Tibial artery (tissue), 4 donors: ENCODE measurements at regions not wholly inside any gene's neighbourhood (a gene's known extent, or its start where the extent isn't known, plus 50 kb on each side); places are given as distances from the start of the nearest gene placed in this dataset.

Experiments used
- DNase-seq, 2 donors: peaks; one replicate each; pipeline ENCODE4 v3.0.0-alpha.2; 2019
- H3K27ac ChIP-seq, 2 donors: fragments of 200-600 bp; sonication (generic) in 1 of 2; 1 replicate in 1 of 2; 2 replicates in 1 of 2; pipeline ENCODE4 v1.5.1; 2018 to 2019; ENCODE audit warnings: mild to moderate bottlenecking in 1 of 2
- H3K27me3 ChIP-seq, 2 donors: fragments of 200-600 bp; sonication (generic) in 1 of 2; one replicate each; pipeline versions ENCODE4 v1.5.1 to v1.6.0; 2016 to 2019
- H3K36me3 ChIP-seq, 3 donors: fragments of 200-600 bp; sonication (generic) in 2 of 3; one replicate each; pipeline ENCODE4 v1.5.1; 2016 to 2019; ENCODE audit warnings: mild to moderate bottlenecking in 2 of 3
- H3K4me1 ChIP-seq, 4 donors: fragments of 200-600 bp; sonication (generic) in 2 of 4; 1 replicate in 3 of 4; 2 replicates in 1 of 4; pipeline ENCODE4 v1.5.1; 2016 to 2019
- H3K4me3 ChIP-seq, 2 donors: fragments of 200-600 bp; sonication (generic) in 1 of 2; 1 replicate in 1 of 2; 2 replicates in 1 of 2; pipeline ENCODE4 v1.5.1; 2018 to 2019; ENCODE audit warnings: mild to moderate bottlenecking in 2 of 2
- H3K9me3 ChIP-seq, 3 donors: fragments of 200-600 bp; sonication (generic) in 1 of 3; one replicate each; pipeline ENCODE4 v1.5.1; 2016 to 2019
- CTCF ChIP-seq, 2 experiments: fragments of 200-600 bp in 1 of 2; fragments of 450-650 bp in 1 of 2; IDR thresholded peaks; one replicate each; pipeline ENCODE4 v1.5.1; 2017 to 2019; ENCODE audit warnings: antibody characterized with exemption in 2 of 2, mild to moderate bottlenecking in 1 of 2, moderate library complexity in 1 of 2
- intact Hi-C: fragments of 100-400 bp; cut with DNase I; formaldehyde crosslinking; loops from one replicate; pipeline ENCODE4 v1.15.0; 2023; ENCODE audit warnings: low total_unique reads

- Histone ChIP-seq H3K4me1 (peaks cover 0 to 11% (median 0%) of the 10 kb centered on the region in 4 donors), H3K4me3 (no peak overlapping the region), H3K27me3 (no peaks in the 10 kb centered on the region), H3K9me3 (no peaks in the 10 kb centered on the region), H3K36me3 (no peaks in the 10 kb centered on the region), H3K27ac (no peak overlapping the region)
- TF ChIP-seq CTCF (IDR thresholded peaks at IDR 0.05) = no peak
- no peak for DNase-seq
- intact Hi-C loops = no loop called here
These were observed 383.3 kb downstream of the RFC3 start for GRCh38 chr13:34201050-34201913.

- Histone ChIP-seq H3K9me3 (no peaks in the 10 kb centered on the region), H3K27me3 (no peaks in the 10 kb centered on the region), H3K4me3 (no peak overlapping the region), H3K36me3 (no peaks in the 10 kb centered on the region), H3K4me1 (peaks cover 0 to 15% (median 4%) of the 10 kb centered on the region in 4 donors), H3K27ac (peak overlapping the region in 1 of 2 donors; percentile 2)
- intact Hi-C loops = no loop called here
- no peak for DNase-seq
- no peak for TF ChIP-seq CTCF (IDR thresholded peaks at IDR 0.05)
These were observed 389.4 kb downstream of the RFC3 start for GRCh38 chr13:34207334-34207733.

GRCh38 chr13:34207872-34208271, 389.9 kb downstream of the RFC3 start:
- Histone ChIP-seq H3K9me3 (no peaks in the 10 kb centered on the region), H3K36me3 (no peaks in the 10 kb centered on the region), H3K27ac (no peak overlapping the region), H3K27me3 (no peaks in the 10 kb centered on the region), H3K4me3 (no peak overlapping the region), H3K4me1 (peaks cover 0 to 15% (median 4%) of the 10 kb centered on the region in 4 donors)
- no peak for DNase-seq
- TF ChIP-seq CTCF (IDR thresholded peaks at IDR 0.05) = no peak
- intact Hi-C loops = no loop called here

- no peaks in the 10 kb centered on the region for H3K9me3 ChIP-seq
- H3K27me3 ChIP-seq = no peaks in the 10 kb centered on the region
- no peak overlapping the region for H3K4me3 ChIP-seq
- peaks cover 0 to 15% (median 4%) of the 10 kb centered on the region in 4 donors for H3K4me1 ChIP-seq
- H3K27ac ChIP-seq = no peak overlapping the region
- H3K36me3 ChIP-seq = no peaks in the 10 kb centered on the region
- intact Hi-C loops = no loop called here
- no peak for DNase-seq
- TF ChIP-seq CTCF (IDR thresholded peaks at IDR 0.05) = no peak
These were observed 390.4 kb downstream of the RFC3 start for GRCh38 chr13:34208336-34208735.

- no peak for DNase-seq
- intact Hi-C loops = no loop called here
- no peak overlapping the region for H3K27ac ChIP-seq
- H3K36me3 ChIP-seq = no peaks in the 10 kb centered on the region
- no peaks in the 10 kb centered on the region for H3K27me3 ChIP-seq
- no peak overlapping the region for H3K4me3 ChIP-seq
- peaks cover 0 to 15% (median 4%) of the 10 kb centered on the region in 4 donors for H3K4me1 ChIP-seq
- no peak for TF ChIP-seq CTCF (IDR thresholded peaks at IDR 0.05)
- H3K9me3 ChIP-seq = no peaks in the 10 kb centered on the region
These were observed 392.4 kb downstream of the RFC3 start for GRCh38 chr13:34210341-34210740.
